Epithelial cell of proximal tubule (primary cell): ENCODE measurements at regions not wholly inside any gene's neighbourhood (a gene's known extent, or its start where the extent isn't known, plus 50 kb on each side); places are given as distances from the start of the nearest gene placed in this dataset.

Experiments
- DNase-seq: peaks from one replicate; pipeline ENCODE4 v3.0.0-alpha.2; 2011; ENCODE audit warnings: low read depth
- H3K4me3 ChIP-seq: 2 replicates; pipeline ENCODE4 v1.5.1; 2011; ENCODE audit warnings: low read depth, mild to moderate bottlenecking, low read length
- TF ChIP-seq, protein P1 (sequence below): conservative IDR thresholded peaks from 2 replicates; pipeline ENCODE4 v1.5.1; 2012; ENCODE audit warnings: low read depth, mild to moderate bottlenecking, low read length

DNA sequence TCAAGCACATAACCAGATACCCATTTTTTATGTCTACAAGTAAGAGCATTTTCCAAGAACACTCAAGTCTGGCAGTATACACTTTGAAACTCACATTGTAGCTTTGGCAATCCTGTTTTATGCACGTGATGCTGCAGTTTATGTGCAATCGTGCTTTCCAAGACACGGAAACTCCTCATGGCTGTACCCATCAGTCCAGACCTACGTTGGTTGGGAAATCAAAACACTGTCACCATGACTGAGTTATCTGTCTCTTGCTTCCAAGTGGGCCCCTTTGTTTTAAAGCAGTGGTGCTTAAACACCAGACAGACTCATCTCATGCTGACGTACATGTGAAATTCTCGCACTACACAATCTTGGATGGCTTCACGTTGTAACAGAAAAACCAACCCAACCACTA, 192.8 kb downstream of the LTN1 start:
- no peak for DNase-seq
- TF ChIP-seq, protein P1, sequence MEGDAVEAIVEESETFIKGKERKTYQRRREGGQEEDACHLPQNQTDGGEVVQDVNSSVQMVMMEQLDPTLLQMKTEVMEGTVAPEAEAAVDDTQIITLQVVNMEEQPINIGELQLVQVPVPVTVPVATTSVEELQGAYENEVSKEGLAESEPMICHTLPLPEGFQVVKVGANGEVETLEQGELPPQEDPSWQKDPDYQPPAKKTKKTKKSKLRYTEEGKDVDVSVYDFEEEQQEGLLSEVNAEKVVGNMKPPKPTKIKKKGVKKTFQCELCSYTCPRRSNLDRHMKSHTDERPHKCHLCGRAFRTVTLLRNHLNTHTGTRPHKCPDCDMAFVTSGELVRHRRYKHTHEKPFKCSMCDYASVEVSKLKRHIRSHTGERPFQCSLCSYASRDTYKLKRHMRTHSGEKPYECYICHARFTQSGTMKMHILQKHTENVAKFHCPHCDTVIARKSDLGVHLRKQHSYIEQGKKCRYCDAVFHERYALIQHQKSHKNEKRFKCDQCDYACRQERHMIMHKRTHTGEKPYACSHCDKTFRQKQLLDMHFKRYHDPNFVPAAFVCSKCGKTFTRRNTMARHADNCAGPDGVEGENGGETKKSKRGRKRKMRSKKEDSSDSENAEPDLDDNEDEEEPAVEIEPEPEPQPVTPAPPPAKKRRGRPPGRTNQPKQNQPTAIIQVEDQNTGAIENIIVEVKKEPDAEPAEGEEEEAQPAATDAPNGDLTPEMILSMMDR, result no peak
- H3K4me3 ChIP-seq, result no peak overlapping the region

DNA sequence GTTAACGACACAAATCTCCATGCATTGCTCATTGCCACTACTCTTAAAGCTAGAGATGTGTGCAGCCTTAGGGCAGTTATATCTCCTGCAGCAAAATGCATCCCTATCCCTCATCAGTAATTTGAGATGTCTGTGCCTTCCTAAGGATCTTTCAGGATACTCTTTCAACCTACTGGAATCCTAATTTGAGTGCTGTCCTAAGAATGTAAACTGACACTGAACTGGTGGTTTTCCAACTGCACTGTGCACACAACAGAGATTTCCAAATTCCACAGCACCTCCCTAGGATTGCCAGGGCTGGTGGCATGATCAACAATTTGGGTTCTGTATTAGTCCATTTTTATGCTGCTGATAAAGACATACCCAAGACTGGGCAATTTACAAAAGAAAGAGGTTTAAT, 193.9 kb downstream of the LTN1 start:
- H3K4me3 ChIP-seq, result no peak overlapping the region
- no peak for DNase-seq
- TF ChIP-seq, protein P1, result no peak

DNA sequence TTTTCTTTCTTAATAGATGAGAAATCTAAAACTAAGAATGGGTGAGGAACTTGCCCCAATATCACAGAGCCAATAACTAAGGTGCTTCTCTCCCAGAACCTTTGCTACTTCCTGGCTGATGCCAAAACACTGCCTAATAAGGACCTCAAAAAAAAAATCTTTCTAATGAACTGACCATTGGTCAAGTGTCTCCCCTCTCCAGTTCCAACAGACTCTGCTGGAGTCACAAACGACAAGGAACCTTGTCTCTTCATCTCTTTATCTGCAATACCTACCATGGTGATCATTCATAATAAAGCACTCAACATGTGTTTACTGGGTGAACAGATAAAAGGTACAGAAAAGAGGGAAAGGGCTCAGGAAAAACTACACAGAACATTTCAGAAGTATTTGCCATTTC, 197.4 kb downstream of the LTN1 start:
- no peak overlapping the region for H3K4me3 ChIP-seq
- TF ChIP-seq, protein P1, result no peak
- no peak for DNase-seq

DNA sequence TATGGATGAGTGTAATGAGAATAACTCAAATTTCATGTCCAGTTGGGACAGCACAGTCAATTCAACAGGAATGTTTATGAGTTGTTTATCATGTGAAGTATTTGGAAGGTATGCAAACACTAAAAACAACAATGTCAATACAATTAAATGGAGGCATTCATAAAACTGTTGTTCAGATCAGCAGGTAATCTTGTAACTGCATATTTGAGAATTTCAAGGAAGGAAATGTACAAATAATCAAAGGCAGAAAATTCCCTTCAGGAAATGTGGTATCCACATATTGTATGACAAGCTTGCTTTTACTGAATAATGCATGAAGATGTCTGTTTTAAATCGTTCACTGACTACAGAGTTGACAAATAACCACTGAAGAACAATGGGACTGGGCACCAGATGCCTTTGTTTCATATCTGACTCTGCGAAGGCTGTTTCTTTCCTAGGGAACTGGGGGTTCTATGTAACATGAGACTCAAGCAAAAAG, 198.3 kb downstream of the LTN1 start:
- DNase-seq, result no peak
- TF ChIP-seq, protein P1, result no peak
- H3K4me3 ChIP-seq, result no peak overlapping the region

DNA sequence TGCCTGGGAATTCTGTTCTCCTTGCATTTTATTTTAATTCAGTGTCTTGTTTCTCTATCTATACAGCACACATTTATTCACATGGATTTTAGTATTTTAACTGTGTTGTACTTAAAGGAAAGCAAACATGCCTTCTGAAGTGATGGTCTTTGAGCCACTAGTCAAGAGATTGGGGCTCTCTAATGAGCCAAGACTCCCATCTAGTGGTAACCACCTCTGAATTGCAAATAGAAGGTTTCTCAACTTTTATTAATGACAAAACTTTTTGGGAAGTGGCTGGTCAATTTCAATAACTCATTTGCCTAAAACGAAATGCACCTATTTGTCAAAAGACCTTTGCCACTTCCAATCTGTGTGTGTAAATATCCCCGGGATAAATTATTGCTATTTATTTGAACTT, 199.6 kb downstream of the LTN1 start:
- TF ChIP-seq, protein P1, result peak; percentile 73
- no peak for DNase-seq

DNA sequence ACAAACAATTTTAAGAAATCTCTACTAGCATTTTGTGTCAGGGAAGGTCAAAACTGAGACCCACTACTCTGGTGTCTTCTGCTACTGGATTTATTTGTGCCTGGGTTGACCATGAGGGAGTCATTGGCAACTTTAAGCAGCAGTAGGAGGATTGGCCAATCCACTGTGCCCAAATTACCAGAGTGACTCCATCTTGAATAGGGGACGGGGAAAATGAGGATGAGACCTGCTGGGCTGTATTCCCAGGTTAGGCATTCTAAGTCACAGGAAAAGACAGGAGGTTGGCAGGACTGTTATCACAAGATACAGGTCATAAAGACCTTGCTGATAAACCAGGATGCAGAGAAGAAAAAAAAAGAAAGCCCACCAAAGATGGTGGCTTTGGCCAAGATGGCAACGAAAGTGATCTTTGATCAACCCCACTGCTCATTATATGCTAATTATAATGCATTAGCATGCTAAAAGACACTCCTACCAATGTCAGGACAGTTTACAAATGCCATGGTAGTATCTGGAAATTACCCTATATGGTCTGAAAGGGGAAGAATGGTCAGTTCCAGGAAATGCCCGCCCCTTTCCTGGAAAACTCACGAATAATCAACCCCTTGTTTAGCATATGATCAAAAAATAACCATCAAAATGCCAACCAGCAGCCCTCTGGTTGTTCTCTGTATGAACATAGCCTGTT, 200.9 kb downstream of the LTN1 start:
- TF ChIP-seq, protein P1, result no peak

More for the DNA sequence above, 199.6 kb downstream of the LTN1 start:
- no peak overlapping the region for H3K4me3 ChIP-seq

DNA sequence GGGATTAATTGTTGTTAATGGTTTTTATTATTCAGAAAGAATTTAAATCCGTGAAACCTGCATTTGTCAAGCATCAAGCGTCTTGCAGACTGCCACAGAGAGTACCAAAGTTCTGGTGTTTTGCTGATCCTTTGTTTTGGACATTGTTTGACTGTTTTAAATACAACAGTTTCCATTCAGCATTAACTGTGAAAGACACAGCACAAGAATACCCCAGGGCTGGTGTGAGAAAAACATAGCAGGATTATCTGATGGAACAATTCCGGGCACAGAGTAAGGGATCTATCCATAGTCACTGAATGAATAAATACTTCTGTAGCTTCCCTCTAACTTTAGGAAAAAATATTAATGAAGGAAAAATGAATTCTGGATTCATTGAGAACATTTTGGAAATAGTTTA, 202.3 kb downstream of the LTN1 start:
- no peak overlapping the region for H3K4me3 ChIP-seq
- no peak for DNase-seq

More for the DNA sequence above, 200.9 kb downstream of the LTN1 start:
- no peak overlapping the region for H3K4me3 ChIP-seq
- no peak for DNase-seq

More for the DNA sequence above, 202.3 kb downstream of the LTN1 start:
- TF ChIP-seq, protein P1, result no peak
